ENCODE measurements at regions not wholly inside any gene's neighbourhood (a gene's known extent, or its start where the extent isn't known, plus 50 kb on each side); places are given as distances from the start of the nearest gene placed in this dataset.

DNA sequence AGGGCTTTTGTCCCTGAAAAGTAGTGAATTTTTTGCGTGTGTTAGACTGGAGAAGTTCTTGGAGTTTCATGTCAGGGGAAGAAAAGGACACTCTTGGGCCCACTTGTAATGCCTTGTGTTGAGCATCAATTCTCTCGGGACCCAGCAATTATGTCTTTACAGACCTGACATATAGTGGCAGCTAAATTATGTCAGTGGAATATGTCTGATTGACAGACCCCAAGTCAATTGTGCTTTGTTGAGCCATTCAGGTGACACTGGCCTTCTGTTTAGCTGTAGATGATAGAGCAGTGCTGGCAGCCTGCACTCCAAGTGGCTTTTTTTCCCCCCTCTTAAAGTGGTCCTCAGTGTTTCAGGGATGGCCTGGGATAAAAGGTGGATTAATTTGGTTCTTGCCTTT is 112.1 kb upstream of the AGBL1 start:
- no peak overlapping the region for H3K9ac ChIP-seq (ENCODE audit: low read length)
- H3K9me3 ChIP-seq (ENCODE audit: insufficient read depth, low read length) = no peaks in the 10 kb centered on the region
- TF ChIP-seq EZH2phosphoT487 (IDR thresholded peaks at IDR 0.05; ENCODE audit: low read depth) = no peak
- TF ChIP-seq, protein P1, sequence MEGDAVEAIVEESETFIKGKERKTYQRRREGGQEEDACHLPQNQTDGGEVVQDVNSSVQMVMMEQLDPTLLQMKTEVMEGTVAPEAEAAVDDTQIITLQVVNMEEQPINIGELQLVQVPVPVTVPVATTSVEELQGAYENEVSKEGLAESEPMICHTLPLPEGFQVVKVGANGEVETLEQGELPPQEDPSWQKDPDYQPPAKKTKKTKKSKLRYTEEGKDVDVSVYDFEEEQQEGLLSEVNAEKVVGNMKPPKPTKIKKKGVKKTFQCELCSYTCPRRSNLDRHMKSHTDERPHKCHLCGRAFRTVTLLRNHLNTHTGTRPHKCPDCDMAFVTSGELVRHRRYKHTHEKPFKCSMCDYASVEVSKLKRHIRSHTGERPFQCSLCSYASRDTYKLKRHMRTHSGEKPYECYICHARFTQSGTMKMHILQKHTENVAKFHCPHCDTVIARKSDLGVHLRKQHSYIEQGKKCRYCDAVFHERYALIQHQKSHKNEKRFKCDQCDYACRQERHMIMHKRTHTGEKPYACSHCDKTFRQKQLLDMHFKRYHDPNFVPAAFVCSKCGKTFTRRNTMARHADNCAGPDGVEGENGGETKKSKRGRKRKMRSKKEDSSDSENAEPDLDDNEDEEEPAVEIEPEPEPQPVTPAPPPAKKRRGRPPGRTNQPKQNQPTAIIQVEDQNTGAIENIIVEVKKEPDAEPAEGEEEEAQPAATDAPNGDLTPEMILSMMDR (IDR thresholded peaks at IDR 0.05; ENCODE audit: low read depth, low read length) = no peak
- H3K36me3 ChIP-seq (replicated peaks; ENCODE audit: low read depth, low read length) = no peaks in the 10 kb centered on the region
- H3K4me2 ChIP-seq (ENCODE audit: low read length) = no peak overlapping the region
- no peak overlapping the region for H3K4me3 ChIP-seq (ENCODE audit: low read length)
- no peaks in the 10 kb centered on the region for H3K4me1 ChIP-seq (ENCODE audit: low read length)
- H4K20me1 ChIP-seq (ENCODE audit: insufficient read depth, low read length) = no peaks in the 10 kb centered on the region
- H3K79me2 ChIP-seq (ENCODE audit: low read length) = no peaks in the 10 kb centered on the region
- H2AFZ ChIP-seq (ENCODE audit: low read depth, low read length) = no peak overlapping the region
- H3K27me3 ChIP-seq (ENCODE audit: low read depth, low read length) = peaks cover 37% of the 10 kb centered on the region
- H3K27ac ChIP-seq (ENCODE audit: low read length) = no peak overlapping the region

DNA sequence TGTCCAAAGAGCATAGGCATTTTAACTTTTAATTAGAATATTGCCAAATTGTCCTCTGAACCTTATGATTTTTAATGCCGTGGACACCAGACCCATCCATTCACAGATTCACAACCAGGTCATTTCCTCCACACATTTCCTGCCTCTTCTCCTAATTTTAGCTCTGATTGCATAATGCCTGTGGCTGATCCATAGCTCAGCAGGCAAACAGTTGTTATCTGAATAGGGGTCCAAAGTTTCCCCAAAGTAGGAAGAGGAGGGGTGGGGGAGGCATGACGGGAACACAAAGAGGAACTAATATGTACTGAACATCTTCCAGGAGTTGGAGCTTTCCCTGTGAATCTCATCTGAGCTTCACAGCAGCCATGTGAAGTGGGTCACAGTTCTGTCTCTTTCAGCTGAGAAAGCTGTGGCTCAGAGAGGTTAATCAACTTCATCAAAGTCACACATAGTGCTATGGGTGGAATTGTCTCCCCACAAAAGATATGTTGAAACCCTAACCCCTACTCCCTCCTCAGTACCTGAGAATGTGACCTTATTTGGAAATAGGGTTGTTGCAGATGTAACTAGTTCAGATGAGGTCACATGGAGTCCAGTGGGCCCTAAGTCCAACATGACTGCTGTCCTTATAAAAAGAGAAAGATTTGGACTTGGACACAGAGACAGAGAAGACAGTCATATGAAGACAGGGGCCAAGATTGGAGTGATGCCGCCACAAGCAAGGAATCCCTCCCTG is 106.7 kb upstream of the AGBL1 start:
- Histone ChIP-seq H3K27ac (ENCODE audit: low read length) (no peak overlapping the region), H3K4me1 (ENCODE audit: low read length) (no peaks in the 10 kb centered on the region), H3K79me2 (ENCODE audit: low read length) (no peaks in the 10 kb centered on the region), H4K20me1 (ENCODE audit: insufficient read depth, low read length) (no peaks in the 10 kb centered on the region), H3K9ac (ENCODE audit: low read length) (no peak overlapping the region), H2AFZ (ENCODE audit: low read depth, low read length) (no peak overlapping the region), H3K36me3 (replicated peaks; ENCODE audit: low read depth, low read length) (no peaks in the 10 kb centered on the region), H3K4me2 (ENCODE audit: low read length) (no peak overlapping the region), H3K4me3 (ENCODE audit: low read length) (no peak overlapping the region), H3K9me3 (ENCODE audit: insufficient read depth, low read length) (no peaks in the 10 kb centered on the region), H3K27me3 (ENCODE audit: low read depth, low read length) (peaks cover 38% of the 10 kb centered on the region)
- TF ChIP-seq EZH2phosphoT487 (IDR thresholded peaks at IDR 0.05; ENCODE audit: low read depth) = no peak
- TF ChIP-seq, protein P1 (IDR thresholded peaks at IDR 0.05; ENCODE audit: low read depth, low read length) = no peak

- Histone ChIP-seq H3K4me1 (ENCODE audit: low read length) (no peaks in the 10 kb centered on the region), H3K27me3 (ENCODE audit: low read depth, low read length) (peaks cover 46% of the 10 kb centered on the region), H3K4me3 (ENCODE audit: low read length) (no peak overlapping the region), H2AFZ (ENCODE audit: low read depth, low read length) (no peak overlapping the region), H3K4me2 (ENCODE audit: low read length) (no peak overlapping the region), H3K9ac (ENCODE audit: low read length) (no peak overlapping the region), H3K27ac (ENCODE audit: low read length) (no peak overlapping the region), H3K36me3 (replicated peaks; ENCODE audit: low read depth, low read length) (no peaks in the 10 kb centered on the region), H3K79me2 (ENCODE audit: low read length) (no peaks in the 10 kb centered on the region), H4K20me1 (ENCODE audit: insufficient read depth, low read length) (no peaks in the 10 kb centered on the region), H3K9me3 (ENCODE audit: insufficient read depth, low read length) (no peaks in the 10 kb centered on the region)
- TF ChIP-seq EZH2phosphoT487 (IDR thresholded peaks at IDR 0.05; ENCODE audit: low read depth) = no peak
- TF ChIP-seq, protein P1 (IDR thresholded peaks at IDR 0.05; ENCODE audit: low read depth, low read length) = no peak
Measured at GRCh38 chr15:85973584-85974347, 105.9 kb upstream of the AGBL1 start.

- Histone ChIP-seq H3K9me3 (ENCODE audit: insufficient read depth, low read length) (no peaks in the 10 kb centered on the region), H2AFZ (ENCODE audit: low read depth, low read length) (no peak overlapping the region), H3K4me3 (ENCODE audit: low read length) (no peak overlapping the region), H4K20me1 (ENCODE audit: insufficient read depth, low read length) (no peaks in the 10 kb centered on the region), H3K4me1 (ENCODE audit: low read length) (no peaks in the 10 kb centered on the region), H3K36me3 (replicated peaks; ENCODE audit: low read depth, low read length) (no peaks in the 10 kb centered on the region), H3K79me2 (ENCODE audit: low read length) (no peaks in the 10 kb centered on the region), H3K27ac (ENCODE audit: low read length) (no peak overlapping the region), H3K4me2 (ENCODE audit: low read length) (no peak overlapping the region), H3K27me3 (ENCODE audit: low read depth, low read length) (peaks cover 51% of the 10 kb centered on the region), H3K9ac (ENCODE audit: low read length) (no peak overlapping the region)
- TF ChIP-seq EZH2phosphoT487 (IDR thresholded peaks at IDR 0.05; ENCODE audit: low read depth) = no peak
- TF ChIP-seq, protein P1 (IDR thresholded peaks at IDR 0.05; ENCODE audit: low read depth, low read length) = no peak
Measured at GRCh38 chr15:85974348-85974705, 105.3 kb upstream of the AGBL1 start.
